ENCODE measurements at regions not wholly inside any gene's neighbourhood (a gene's known extent, or its start where the extent isn't known, plus 50 kb on each side); places are given as distances from the start of the nearest gene placed in this dataset.

GRCh38 chr2:61763605-61764034, 90.2 kb downstream of the FAM161A start:
- no peak for TF ChIP-seq CTCF (IDR thresholded peaks at IDR 0.05)
- peak; percentile 50 for DNase-seq (ENCODE audit: low spot score)
- ATAC-seq (ENCODE audit: low FRiP score), result peak; percentile 75

GRCh38 chr2:61762292-61762691, 91.6 kb downstream of the FAM161A start:
- no peak for TF ChIP-seq CTCF (IDR thresholded peaks at IDR 0.05)
- ATAC-seq (ENCODE audit: low FRiP score), result no peak
- DNase-seq (ENCODE audit: low spot score), result no peak

- DNase-seq (ENCODE audit: low spot score) (no peak), ATAC-seq (ENCODE audit: low FRiP score) (no peak)
- TF ChIP-seq CTCF (IDR thresholded peaks at IDR 0.05), result no peak
Measured at GRCh38 chr2:61759718-61760117, 94.1 kb downstream of the FAM161A start.

GRCh38 chr2:61759005-61759404, 94.9 kb downstream of the FAM161A start:
- no peak for TF ChIP-seq CTCF (IDR thresholded peaks at IDR 0.05)
- no peak for ATAC-seq (ENCODE audit: low FRiP score)
- no peak for DNase-seq (ENCODE audit: low spot score)

GRCh38 chr2:61758159-61758558, 95.7 kb downstream of the FAM161A start:
- no peak for DNase-seq (ENCODE audit: low spot score)
- ATAC-seq (ENCODE audit: low FRiP score), result no peak
- TF ChIP-seq CTCF (IDR thresholded peaks at IDR 0.05), result no peak

GRCh38 chr2:61753512-61753911, 100.3 kb downstream of the FAM161A start:
- ATAC-seq (ENCODE audit: low FRiP score) (no peak), DNase-seq (ENCODE audit: low spot score) (no peak)
- no peak for TF ChIP-seq CTCF (IDR thresholded peaks at IDR 0.05)

GRCh38 chr2:61750624-61751023, 103.2 kb downstream of the FAM161A start:
- ATAC-seq (ENCODE audit: low FRiP score), result no peak
- no peak for DNase-seq (ENCODE audit: low spot score)
- no peak for TF ChIP-seq CTCF (IDR thresholded peaks at IDR 0.05)
